OCI-LY3 (cell line): ENCODE measurements at regions not wholly inside any gene's neighbourhood (a gene's known extent, or its start where the extent isn't known, plus 50 kb on each side); places are given as distances from the start of the nearest gene placed in this dataset.

Experiments
- H2AFZ ChIP-seq: fragments of 200-600, 300-600 bp; shearing (Covaris generic); 2 replicates; pipeline ENCODE4 v1.6.0; 2014; ENCODE audit warnings: antibody characterized with exemption, low read depth, low read length
- H3K27ac ChIP-seq: fragments of 200-600, 300-600 bp; sonication (generic); 2 replicates; pipeline ENCODE4 v1.5.1; 2014; ENCODE audit warnings: mild to moderate bottlenecking, low read length, moderate library complexity, mixed read lengths
- H3K27me3 ChIP-seq: fragments of 200-600, 300-600 bp; sonication (generic); 2 replicates; pipeline ENCODE4 v1.6.1; 2014; ENCODE audit warnings: low read depth, low read length, mixed read lengths
- H3K36me3 ChIP-seq: fragments of 200-600, 300-600 bp; sonication (generic); replicated peaks from 2 replicates; pipeline ENCODE3; 2014; ENCODE audit warnings: low read depth, low read length, mixed read lengths
- H3K4me1 ChIP-seq: fragments of 300-600, 200-600 bp; sonication (generic); 2 replicates; pipeline ENCODE4 v1.6.1; 2014; ENCODE audit warnings: low read length, mixed read lengths
- H3K4me2 ChIP-seq: fragments of 200-600, 300-600 bp; sonication (generic); 2 replicates; pipeline ENCODE4 v1.6.1; 2014; ENCODE audit warnings: low read length, mixed read lengths
- H3K4me3 ChIP-seq: fragments of 300-600, 200-600 bp; sonication (generic); 2 replicates; pipeline ENCODE4 v1.5.1; 2014; ENCODE audit warnings: antibody characterized with exemption, mild to moderate bottlenecking, low read length, moderate library complexity
- H3K79me2 ChIP-seq: fragments of 300-600, 200-600 bp; shearing (Covaris generic); 2 replicates; pipeline ENCODE4 v1.6.1; 2014; ENCODE audit warnings: mild to moderate bottlenecking, low read length, mixed read lengths
- H3K9ac ChIP-seq: fragments of 300-600, 200-600 bp; shearing (Covaris generic); 2 replicates; pipeline ENCODE4 v1.6.0; 2014; ENCODE audit warnings: mild to moderate bottlenecking, low read length, moderate library complexity
- H3K9me3 ChIP-seq: fragments of 200-600, 300-600 bp; shearing (Covaris generic); 2 replicates; pipeline ENCODE4 v1.6.1; 2014; ENCODE audit warnings: low read length, mixed read lengths; ENCODE audit not compliant: insufficient read depth
- H4K20me1 ChIP-seq: fragments of 200-600, 300-600 bp; sonication (generic); 2 replicates; pipeline ENCODE4 v1.6.1; 2016; ENCODE audit warnings: low read length, mixed read lengths; ENCODE audit not compliant: insufficient read depth
- EZH2phosphoT487 ChIP-seq: fragments of 200-600 bp; shearing (Covaris generic); IDR thresholded peaks from 2 replicates; pipeline ENCODE4 v1.6.1; 2018; ENCODE audit warnings: antibody characterized with exemption, mixed run types, low read depth
- TF ChIP-seq, protein P1 (sequence below): fragments of 200-600, 300-600 bp; sonication (generic); IDR thresholded peaks from 2 replicates; pipeline ENCODE4 v1.5.1; 2014; ENCODE audit warnings: antibody characterized with exemption, low read length, low read depth

DNA sequence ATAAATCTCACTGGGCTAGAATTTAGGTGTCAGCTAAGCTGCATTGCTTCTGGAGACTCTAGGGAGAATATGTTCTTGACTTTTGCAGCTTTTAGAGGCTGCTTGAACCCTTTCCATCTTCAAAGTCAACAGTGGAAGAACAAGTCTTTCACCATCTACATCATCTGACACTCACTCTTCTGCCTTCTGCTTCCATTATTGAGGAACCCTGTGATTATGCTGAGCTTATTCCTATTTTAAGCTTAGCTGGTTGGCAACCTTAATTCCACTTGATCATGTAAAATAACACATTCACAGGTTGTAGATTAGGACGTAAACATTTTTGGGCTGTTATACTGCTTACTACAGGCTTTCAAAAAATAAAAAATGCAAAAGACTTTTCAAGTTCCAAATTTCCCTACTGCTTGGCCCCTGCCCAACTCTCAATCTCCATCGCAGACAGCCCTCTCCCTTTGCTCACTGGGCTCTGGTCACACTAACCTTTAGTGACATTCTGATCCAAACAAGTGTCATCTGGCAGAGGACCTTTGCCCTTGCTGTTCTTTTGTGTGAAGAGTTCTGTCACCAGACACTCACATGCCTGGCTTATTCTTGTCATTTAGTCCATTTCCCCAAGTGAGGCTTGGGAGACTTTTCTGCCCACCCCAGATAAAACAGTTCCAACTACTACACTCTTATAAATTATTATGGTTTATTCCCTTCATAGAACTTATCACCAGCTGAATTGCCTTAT is 1056.0 kb downstream of the STIM2 start:
- Histone ChIP-seq H3K4me2 (no peak overlapping the region), H4K20me1 (no peaks in the 10 kb centered on the region), H2AFZ (no peak overlapping the region), H3K9me3 (no peaks in the 10 kb centered on the region), H3K79me2 (no peaks in the 10 kb centered on the region), H3K27ac (no peak overlapping the region), H3K36me3 (no peaks in the 10 kb centered on the region), H3K27me3 (no peaks in the 10 kb centered on the region), H3K4me3 (no peak overlapping the region), H3K9ac (no peak overlapping the region), H3K4me1 (no peaks in the 10 kb centered on the region)
- TF ChIP-seq, protein P1, sequence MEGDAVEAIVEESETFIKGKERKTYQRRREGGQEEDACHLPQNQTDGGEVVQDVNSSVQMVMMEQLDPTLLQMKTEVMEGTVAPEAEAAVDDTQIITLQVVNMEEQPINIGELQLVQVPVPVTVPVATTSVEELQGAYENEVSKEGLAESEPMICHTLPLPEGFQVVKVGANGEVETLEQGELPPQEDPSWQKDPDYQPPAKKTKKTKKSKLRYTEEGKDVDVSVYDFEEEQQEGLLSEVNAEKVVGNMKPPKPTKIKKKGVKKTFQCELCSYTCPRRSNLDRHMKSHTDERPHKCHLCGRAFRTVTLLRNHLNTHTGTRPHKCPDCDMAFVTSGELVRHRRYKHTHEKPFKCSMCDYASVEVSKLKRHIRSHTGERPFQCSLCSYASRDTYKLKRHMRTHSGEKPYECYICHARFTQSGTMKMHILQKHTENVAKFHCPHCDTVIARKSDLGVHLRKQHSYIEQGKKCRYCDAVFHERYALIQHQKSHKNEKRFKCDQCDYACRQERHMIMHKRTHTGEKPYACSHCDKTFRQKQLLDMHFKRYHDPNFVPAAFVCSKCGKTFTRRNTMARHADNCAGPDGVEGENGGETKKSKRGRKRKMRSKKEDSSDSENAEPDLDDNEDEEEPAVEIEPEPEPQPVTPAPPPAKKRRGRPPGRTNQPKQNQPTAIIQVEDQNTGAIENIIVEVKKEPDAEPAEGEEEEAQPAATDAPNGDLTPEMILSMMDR = no peak
- no peak for TF ChIP-seq EZH2phosphoT487

DNA sequence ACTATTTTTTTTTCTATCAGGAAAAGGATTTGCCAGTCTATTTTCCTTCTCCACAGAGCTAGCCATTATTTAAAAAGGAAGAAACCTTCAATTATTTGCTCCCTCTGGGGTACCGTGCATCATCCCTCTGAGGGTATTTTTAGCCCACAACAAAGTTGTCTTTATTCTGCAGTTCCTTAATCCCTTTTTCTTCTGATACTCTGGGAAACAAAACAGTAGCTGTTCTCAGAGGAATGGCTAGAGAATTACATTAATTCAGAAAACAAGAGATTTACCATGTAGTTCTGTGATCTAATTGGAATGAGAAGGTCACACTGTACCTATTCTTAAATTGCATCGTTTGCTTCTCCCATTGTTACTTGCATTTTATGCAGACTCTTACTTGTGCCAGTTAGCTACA is 1056.7 kb downstream of the STIM2 start:
- H3K27ac ChIP-seq = no peak overlapping the region
- H3K27me3 ChIP-seq = no peaks in the 10 kb centered on the region
- TF ChIP-seq, protein P1 = no peak
- no peak for TF ChIP-seq EZH2phosphoT487
- H3K36me3 ChIP-seq = no peaks in the 10 kb centered on the region
- H3K4me1 ChIP-seq = no peaks in the 10 kb centered on the region
- H3K4me3 ChIP-seq = no peak overlapping the region
- no peaks in the 10 kb centered on the region for H3K79me2 ChIP-seq
- H4K20me1 ChIP-seq = no peaks in the 10 kb centered on the region
- no peak overlapping the region for H3K4me2 ChIP-seq
- H3K9ac ChIP-seq = no peak overlapping the region
- H3K9me3 ChIP-seq = no peaks in the 10 kb centered on the region
- no peak overlapping the region for H2AFZ ChIP-seq

DNA sequence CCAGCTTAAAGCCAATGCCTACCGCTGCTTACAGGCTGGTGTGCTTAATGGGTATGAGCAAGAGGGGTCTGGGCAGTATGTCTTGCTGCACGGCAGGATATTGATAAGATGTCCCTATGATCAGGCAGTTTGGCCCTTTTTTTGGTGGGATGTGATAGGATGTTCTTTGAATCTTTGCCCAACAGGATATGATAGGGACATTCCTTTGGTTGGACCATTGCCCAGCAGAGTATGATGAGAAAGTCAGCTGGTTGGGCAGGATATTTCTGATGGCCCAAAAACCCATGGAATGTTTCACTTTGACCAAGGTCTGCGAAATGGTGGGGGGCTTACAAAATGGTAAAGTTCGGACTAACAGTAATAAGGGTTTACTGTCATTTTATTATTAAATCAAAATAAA is 1060.6 kb downstream of the STIM2 start:
- Histone ChIP-seq H2AFZ (no peak overlapping the region), H3K27ac (no peak overlapping the region), H3K36me3 (no peaks in the 10 kb centered on the region), H3K27me3 (no peaks in the 10 kb centered on the region), H4K20me1 (no peaks in the 10 kb centered on the region), H3K79me2 (no peaks in the 10 kb centered on the region), H3K9ac (no peak overlapping the region), H3K9me3 (no peaks in the 10 kb centered on the region), H3K4me2 (no peak overlapping the region), H3K4me3 (no peak overlapping the region), H3K4me1 (no peaks in the 10 kb centered on the region)
- TF ChIP-seq, protein P1 = no peak
- TF ChIP-seq EZH2phosphoT487 = no peak

DNA sequence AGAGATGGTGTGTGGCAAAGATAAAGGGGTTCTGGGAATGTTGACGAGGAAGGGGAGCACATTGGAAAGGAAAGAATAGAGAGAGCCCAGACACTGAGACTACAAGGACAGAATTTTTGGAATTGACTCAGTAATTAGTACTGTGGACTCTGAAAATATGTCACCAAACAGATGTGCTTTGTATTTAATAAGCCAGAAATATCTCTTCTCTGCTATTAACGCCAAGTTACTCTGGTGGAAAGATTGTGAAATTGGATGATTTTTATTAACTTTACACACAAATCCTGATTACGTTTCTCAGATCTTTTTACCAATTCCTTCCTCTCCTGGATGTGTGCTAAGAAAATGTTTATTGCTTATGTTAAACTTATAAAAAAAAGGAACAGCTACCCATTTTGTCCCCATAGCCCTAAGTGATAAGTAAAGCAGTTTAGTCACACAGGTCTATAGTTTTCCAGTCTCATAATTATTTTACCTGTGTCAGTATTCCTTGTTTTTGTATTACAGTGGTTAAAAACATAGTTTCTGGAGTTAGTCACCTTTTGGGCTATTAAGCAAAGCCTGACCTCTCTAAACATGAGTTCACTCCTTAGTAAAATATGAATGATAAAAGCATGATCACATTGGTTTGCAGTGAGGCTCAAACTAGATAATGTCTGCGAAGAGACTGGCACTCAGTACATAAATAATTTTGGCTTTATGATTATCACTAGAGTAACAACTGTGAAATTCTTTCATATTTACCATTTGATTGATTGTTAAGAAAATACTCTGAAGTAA is 1068.3 kb downstream of the STIM2 start:
- no peaks in the 10 kb centered on the region for H3K79me2 ChIP-seq

More for the DNA sequence above, 1068.3 kb downstream of the STIM2 start:
- Histone ChIP-seq H3K4me1 (no peaks in the 10 kb centered on the region), H3K9ac (no peak overlapping the region), H3K36me3 (no peaks in the 10 kb centered on the region), H2AFZ (no peak overlapping the region), H3K4me2 (no peak overlapping the region), H3K27ac (no peak overlapping the region), H3K9me3 (no peaks in the 10 kb centered on the region), H4K20me1 (no peaks in the 10 kb centered on the region), H3K4me3 (no peak overlapping the region), H3K27me3 (no peaks in the 10 kb centered on the region)
- TF ChIP-seq EZH2phosphoT487 = no peak
- TF ChIP-seq, protein P1 = no peak
